ENCODE measurements at regions not wholly inside any gene's neighbourhood (a gene's known extent, or its start where the extent isn't known, plus 50 kb on each side); places are given as distances from the start of the nearest gene placed in this dataset.

GRCh38 chr1:95935719-95936118, 701.7 kb downstream of the RWDD3 start:
- no peak for DNase-seq

GRCh38 chr1:95941121-95941798, 707.2 kb downstream of the RWDD3 start:
- DNase-seq = no peak

GRCh38 chr1:95948023-95948422, 714.0 kb downstream of the RWDD3 start:
- no peak for DNase-seq

GRCh38 chr1:95951371-95952102, 717.5 kb downstream of the RWDD3 start:
- DNase-seq = peak; percentile 29

- peak; percentile 25 for DNase-seq
These were observed 719.0 kb downstream of the RWDD3 start for GRCh38 chr1:95953015-95953414.

GRCh38 chr1:95954585-95954984, 720.6 kb downstream of the RWDD3 start:
- no peak for DNase-seq

GRCh38 chr1:95956215-95956614, 722.2 kb downstream of the RWDD3 start:
- DNase-seq = no peak

GRCh38 chr1:95957748-95958147, 723.7 kb downstream of the RWDD3 start:
- peak; percentile 15 for DNase-seq

- no peak for DNase-seq
These were observed 732.9 kb downstream of the RWDD3 start for GRCh38 chr1:95966866-95967265.

- DNase-seq = peak; percentile 81
These were observed 740.6 kb downstream of the RWDD3 start for GRCh38 chr1:95974586-95974985.

- no peak for DNase-seq
These were observed 738.9 kb upstream of the PTBP2 start for GRCh38 chr1:95982711-95983110.

GRCh38 chr1:95983831-95984230, 737.8 kb upstream of the PTBP2 start:
- DNase-seq = no peak

- DNase-seq = no peak
These were observed 736.7 kb upstream of the PTBP2 start for GRCh38 chr1:95984798-95985374.

- no peak for DNase-seq
These were observed 731.6 kb upstream of the PTBP2 start for GRCh38 chr1:95990033-95990432.

- DNase-seq = peak; percentile 6
These were observed 729.6 kb upstream of the PTBP2 start for GRCh38 chr1:95991787-95992520.

GRCh38 chr1:95994643-95995042, 726.9 kb upstream of the PTBP2 start:
- DNase-seq = peak; percentile 1

GRCh38 chr1:96002201-96002600, 719.4 kb upstream of the PTBP2 start:
- no peak for DNase-seq

- no peak for DNase-seq
These were observed 718.3 kb upstream of the PTBP2 start for GRCh38 chr1:96002969-96003964.

GRCh38 chr1:96009831-96010434, 711.7 kb upstream of the PTBP2 start:
- DNase-seq = no peak

GRCh38 chr1:96011606-96012005, 710.0 kb upstream of the PTBP2 start:
- DNase-seq = no peak

GRCh38 chr1:96016219-96016618, 705.4 kb upstream of the PTBP2 start:
- DNase-seq = no peak

Data from fibroblast of skin of scalp (primary cell).